Keratinocyte (primary cell): ENCODE measurements at regions not wholly inside any gene's neighbourhood (a gene's known extent, or its start where the extent isn't known, plus 50 kb on each side); places are given as distances from the start of the nearest gene placed in this dataset.

ENCODE experiments used
- DNase-seq: peaks from one replicate; pipeline ENCODE4 v3.0.0-alpha.2; 2011; ENCODE audit warnings: low read depth, missing footprints, low spot score
- FAIRE-seq: peaks from 2 replicates; lab custom pipeline; 2011; peaks lifted over from hg19 to GRCh38; lab: Jason Lieb, UNC
- H2AFZ ChIP-seq: 2 replicates; pipeline ENCODE4 v1.6.0; 2012; ENCODE audit warnings: low read length, control low read depth, inconsistent platforms; ENCODE audit not compliant: control insufficient read depth
- H3K27ac ChIP-seq: 2 replicates; pipeline ENCODE4 v1.5.1; 2011; ENCODE audit warnings: low read length; ENCODE audit not compliant: control insufficient read depth, insufficient read depth
- H3K27me3 ChIP-seq: 3 replicates; pipeline ENCODE4 v1.6.0; 2011; ENCODE audit warnings: low read length; ENCODE audit not compliant: control insufficient read depth, insufficient read depth; ENCODE audit errors: extremely low read depth
- H3K36me3 ChIP-seq, 2 experiments: 2 replicates in 1 of 2; 3 replicates in 1 of 2; pipeline ENCODE4 v1.5.1; 2011; ENCODE audit warnings: low read length in 2 of 2, mild to moderate bottlenecking in 1 of 2; ENCODE audit not compliant: control insufficient read depth in 2 of 2, insufficient read depth in 2 of 2; ENCODE audit errors: extremely low read depth in 1 of 2
- H3K4me1 ChIP-seq: 3 replicates; pipeline ENCODE4 v1.5.1; 2011; ENCODE audit warnings: low read length; ENCODE audit not compliant: control insufficient read depth, insufficient read depth; ENCODE audit errors: extremely low read depth
- H3K4me2 ChIP-seq: 3 replicates; pipeline ENCODE4 v1.6.0; 2011; ENCODE audit warnings: low read depth, low read length; ENCODE audit not compliant: control insufficient read depth, insufficient read depth; ENCODE audit errors: extremely low read depth
- H3K4me3 ChIP-seq, 3 experiments: fragments of 200-600 bp in 1 of 3; sonication (generic) in 1 of 3; 2 replicates in 2 of 3; 3 replicates in 1 of 3; pipeline ENCODE4 v1.5.1; 2011 to 2016; ENCODE audit warnings: low read length in 3 of 3, mild to moderate bottlenecking in 3 of 3, control low read depth in 2 of 3, inconsistent platforms in 1 of 3, low read depth in 1 of 3, mixed read lengths in 1 of 3, mixed run types in 1 of 3, moderate library complexity in 1 of 3; ENCODE audit not compliant: control insufficient read depth in 2 of 3, insufficient read depth in 2 of 3; ENCODE audit errors: extremely low read depth in 1 of 3
- H3K79me2 ChIP-seq: 2 replicates; pipeline ENCODE4 v1.6.0; 2012; ENCODE audit warnings: low read length; ENCODE audit not compliant: control insufficient read depth, insufficient read depth
- H3K9ac ChIP-seq: 3 replicates; pipeline ENCODE4 v1.6.0; 2011; ENCODE audit warnings: low read length; ENCODE audit not compliant: control insufficient read depth, insufficient read depth; ENCODE audit errors: extremely low read depth
- H3K9me1 ChIP-seq: 3 replicates; pipeline ENCODE4 v1.6.0; 2011; ENCODE audit warnings: low read length; ENCODE audit not compliant: control insufficient read depth, insufficient read depth; ENCODE audit errors: extremely low read depth
- H3K9me3 ChIP-seq: 2 replicates; pipeline ENCODE4 v1.5.1; 2012; ENCODE audit warnings: low read depth, low read length; ENCODE audit not compliant: control insufficient read depth
- H4K20me1 ChIP-seq: 3 replicates; pipeline ENCODE4 v1.6.0; 2011; ENCODE audit warnings: low read length; ENCODE audit not compliant: control insufficient read depth, insufficient read depth; ENCODE audit errors: extremely low read depth
- CTCF ChIP-seq, 3 experiments: IDR thresholded peaks in 1 of 3; conservative IDR thresholded peaks in 1 of 3; optimal IDR thresholded peaks in 1 of 3; 2 replicates in 2 of 3; 3 replicates in 1 of 3; pipeline versions ENCODE3 to v1.5.1; 2011; ENCODE audit warnings: low read length in 3 of 3, mild to moderate bottlenecking in 3 of 3, moderate library complexity in 2 of 3, control low read depth in 1 of 3, inconsistent platforms in 1 of 3; ENCODE audit not compliant: insufficient read depth in 2 of 3; ENCODE audit errors: extremely low read depth in 1 of 3
- EZH2 ChIP-seq: IDR thresholded peaks from one replicate; pipeline ENCODE4 v1.6.1; 2012; ENCODE audit warnings: inconsistent platforms, mild to moderate bottlenecking, low read length, moderate library complexity
- dilution Hi-C: fragments of 300-500 bp; cut with MboI; formaldehyde crosslinking; loops from one replicate; pipeline ENCODE4 v1.7.0; 2020; ENCODE audit warnings: low sequenced_read_pairs; ENCODE audit not compliant: extremely low pct_ligation_motif_present

- H3K4me3 ChIP-seq: no peak overlapping the region
- dilution Hi-C loops: no loop called here
These were observed 1191.1 kb downstream of the NCAM2 start for GRCh38 chr21:22189278-22189677.

GRCh38 chr21:22191581-22191980, 1193.4 kb downstream of the NCAM2 start:
- no peaks in the 10 kb centered on the region for H3K9me1 ChIP-seq
- no peaks in the 10 kb centered on the region for H3K79me2 ChIP-seq
- H3K36me3 ChIP-seq: no peaks in the 10 kb centered on the region
- FAIRE-seq (no peak), DNase-seq (no peak)
- H4K20me1 ChIP-seq: no peaks in the 10 kb centered on the region
- no peak overlapping the region for H3K4me3 ChIP-seq
- H3K4me2 ChIP-seq: no peak overlapping the region
- dilution Hi-C loops: no loop called here
- no peaks in the 10 kb centered on the region for H3K9me3 ChIP-seq
- no peaks in the 10 kb centered on the region for H3K4me1 ChIP-seq
- no peak overlapping the region for H3K27ac ChIP-seq
- TF ChIP-seq EZH2 (no peak), CTCF (optimal IDR thresholded peaks at IDR 0.05 in 1 of 3, IDR thresholded peaks at IDR 0.05 in 1 of 3, conservative IDR thresholded peaks at IDR 0.05 in 1 of 3; ENCODE audit: extremely low read depth in 1 of 3, insufficient read depth in 2 of 3, low read length in 3 of 3) (no peak)
- H3K27me3 ChIP-seq: no peaks in the 10 kb centered on the region
- no peak overlapping the region for H2AFZ ChIP-seq
- H3K9ac ChIP-seq: no peak overlapping the region

More at GRCh38 chr21:22189278-22189677, 1191.1 kb downstream of the NCAM2 start:
- H3K9ac ChIP-seq: no peak overlapping the region
- H3K79me2 ChIP-seq: no peaks in the 10 kb centered on the region
- H3K4me1 ChIP-seq: no peaks in the 10 kb centered on the region
- no peak overlapping the region for H3K27ac ChIP-seq
- H3K36me3 ChIP-seq: no peaks in the 10 kb centered on the region
- DNase-seq: no peak
- no peak for FAIRE-seq
- no peaks in the 10 kb centered on the region for H3K9me1 ChIP-seq
- H4K20me1 ChIP-seq: no peaks in the 10 kb centered on the region
- H2AFZ ChIP-seq: no peak overlapping the region
- no peaks in the 10 kb centered on the region for H3K27me3 ChIP-seq
- H3K9me3 ChIP-seq: no peaks in the 10 kb centered on the region
- TF ChIP-seq EZH2 (no peak), CTCF (optimal IDR thresholded peaks at IDR 0.05 in 1 of 3, IDR thresholded peaks at IDR 0.05 in 1 of 3, conservative IDR thresholded peaks at IDR 0.05 in 1 of 3; ENCODE audit: extremely low read depth in 1 of 3, insufficient read depth in 2 of 3, low read length in 3 of 3) (no peak)
- no peak overlapping the region for H3K4me2 ChIP-seq
